ENCODE measurements at regions not wholly inside any gene's neighbourhood (a gene's known extent, or its start where the extent isn't known, plus 50 kb on each side); places are given as distances from the start of the nearest gene placed in this dataset.

DNA sequence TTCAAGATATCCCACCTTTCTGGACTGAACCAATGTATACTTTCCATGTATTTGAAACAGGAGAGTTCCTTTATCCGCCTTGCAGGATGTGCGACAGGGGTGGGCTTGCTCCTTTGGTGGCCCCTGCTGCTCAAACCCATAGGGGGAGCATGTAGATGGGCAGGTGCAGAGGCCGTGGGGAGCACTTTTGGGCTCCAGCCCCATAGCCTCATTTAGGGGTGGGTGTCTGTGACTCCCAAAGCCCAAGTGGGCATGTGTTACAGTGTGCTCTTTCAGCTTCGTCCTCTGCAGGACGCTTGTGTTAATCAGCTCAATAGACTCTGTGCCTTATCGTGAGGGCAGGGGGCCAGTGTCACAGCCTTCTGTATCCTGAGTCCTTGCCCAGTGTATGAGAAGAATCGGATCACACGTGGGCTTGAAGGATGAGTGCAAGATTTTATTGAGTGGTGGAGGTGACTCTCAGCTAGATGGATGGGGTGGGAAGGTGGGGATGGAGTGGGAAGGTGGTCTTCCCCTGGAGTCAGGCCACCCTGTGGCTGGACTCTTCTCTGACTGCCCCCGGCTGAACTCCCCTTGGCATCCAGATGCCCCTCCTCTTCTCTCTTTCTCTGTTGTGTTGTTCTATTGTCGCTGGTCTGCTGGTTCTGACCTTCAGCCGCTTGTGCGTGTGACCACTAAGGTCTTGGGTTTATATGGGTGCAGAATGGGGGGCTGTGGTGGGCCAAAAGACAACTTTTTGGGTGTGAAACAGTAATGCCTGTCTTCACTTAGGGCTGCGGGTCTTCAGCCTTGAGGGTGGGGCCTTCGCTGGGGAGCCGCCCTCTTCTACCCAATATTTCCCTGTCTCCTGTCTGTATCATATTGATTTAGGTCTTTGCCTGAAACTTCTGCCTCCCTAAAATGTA lies 262.2 kb downstream of the GLRX3 start:
- H3K27me3 ChIP-seq (ENCODE audit: control insufficient read depth, insufficient read depth, low read length), result no peaks in the 10 kb centered on the region
- ChIA-PET CTCF (no interaction called here), POLR2A (no interaction called here)
- TF ChIP-seq TCF7L2 (IDR thresholded peaks at IDR 0.05; ENCODE audit: low read depth, low read length) (no peak), POLR2AphosphoS5 (IDR thresholded peaks at IDR 0.05; ENCODE audit: low read depth, low read length) (no peak), SIN3A (IDR thresholded peaks at IDR 0.05; ENCODE audit: borderline replicate concordance, insufficient read depth, low read depth, low read length) (no peak)
- TF ChIP-seq, protein P1, sequence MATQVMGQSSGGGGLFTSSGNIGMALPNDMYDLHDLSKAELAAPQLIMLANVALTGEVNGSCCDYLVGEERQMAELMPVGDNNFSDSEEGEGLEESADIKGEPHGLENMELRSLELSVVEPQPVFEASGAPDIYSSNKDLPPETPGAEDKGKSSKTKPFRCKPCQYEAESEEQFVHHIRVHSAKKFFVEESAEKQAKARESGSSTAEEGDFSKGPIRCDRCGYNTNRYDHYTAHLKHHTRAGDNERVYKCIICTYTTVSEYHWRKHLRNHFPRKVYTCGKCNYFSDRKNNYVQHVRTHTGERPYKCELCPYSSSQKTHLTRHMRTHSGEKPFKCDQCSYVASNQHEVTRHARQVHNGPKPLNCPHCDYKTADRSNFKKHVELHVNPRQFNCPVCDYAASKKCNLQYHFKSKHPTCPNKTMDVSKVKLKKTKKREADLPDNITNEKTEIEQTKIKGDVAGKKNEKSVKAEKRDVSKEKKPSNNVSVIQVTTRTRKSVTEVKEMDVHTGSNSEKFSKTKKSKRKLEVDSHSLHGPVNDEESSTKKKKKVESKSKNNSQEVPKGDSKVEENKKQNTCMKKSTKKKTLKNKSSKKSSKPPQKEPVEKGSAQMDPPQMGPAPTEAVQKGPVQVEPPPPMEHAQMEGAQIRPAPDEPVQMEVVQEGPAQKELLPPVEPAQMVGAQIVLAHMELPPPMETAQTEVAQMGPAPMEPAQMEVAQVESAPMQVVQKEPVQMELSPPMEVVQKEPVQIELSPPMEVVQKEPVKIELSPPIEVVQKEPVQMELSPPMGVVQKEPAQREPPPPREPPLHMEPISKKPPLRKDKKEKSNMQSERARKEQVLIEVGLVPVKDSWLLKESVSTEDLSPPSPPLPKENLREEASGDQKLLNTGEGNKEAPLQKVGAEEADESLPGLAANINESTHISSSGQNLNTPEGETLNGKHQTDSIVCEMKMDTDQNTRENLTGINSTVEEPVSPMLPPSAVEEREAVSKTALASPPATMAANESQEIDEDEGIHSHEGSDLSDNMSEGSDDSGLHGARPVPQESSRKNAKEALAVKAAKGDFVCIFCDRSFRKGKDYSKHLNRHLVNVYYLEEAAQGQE (IDR thresholded peaks at IDR 0.05; ENCODE audit: insufficient read depth in 1 of 2, low read depth in 2 of 2, low read length in 1 of 2), result no peak
- TF ChIP-seq, protein P2, sequence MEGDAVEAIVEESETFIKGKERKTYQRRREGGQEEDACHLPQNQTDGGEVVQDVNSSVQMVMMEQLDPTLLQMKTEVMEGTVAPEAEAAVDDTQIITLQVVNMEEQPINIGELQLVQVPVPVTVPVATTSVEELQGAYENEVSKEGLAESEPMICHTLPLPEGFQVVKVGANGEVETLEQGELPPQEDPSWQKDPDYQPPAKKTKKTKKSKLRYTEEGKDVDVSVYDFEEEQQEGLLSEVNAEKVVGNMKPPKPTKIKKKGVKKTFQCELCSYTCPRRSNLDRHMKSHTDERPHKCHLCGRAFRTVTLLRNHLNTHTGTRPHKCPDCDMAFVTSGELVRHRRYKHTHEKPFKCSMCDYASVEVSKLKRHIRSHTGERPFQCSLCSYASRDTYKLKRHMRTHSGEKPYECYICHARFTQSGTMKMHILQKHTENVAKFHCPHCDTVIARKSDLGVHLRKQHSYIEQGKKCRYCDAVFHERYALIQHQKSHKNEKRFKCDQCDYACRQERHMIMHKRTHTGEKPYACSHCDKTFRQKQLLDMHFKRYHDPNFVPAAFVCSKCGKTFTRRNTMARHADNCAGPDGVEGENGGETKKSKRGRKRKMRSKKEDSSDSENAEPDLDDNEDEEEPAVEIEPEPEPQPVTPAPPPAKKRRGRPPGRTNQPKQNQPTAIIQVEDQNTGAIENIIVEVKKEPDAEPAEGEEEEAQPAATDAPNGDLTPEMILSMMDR (IDR thresholded peaks at IDR 0.05), result no peak
- H3K9me3 ChIP-seq (ENCODE audit: control insufficient read depth, insufficient read depth, low read depth, low read length), result no peaks in the 10 kb centered on the region; the same call in 1 of the 2 replicates
- H3K4me1 ChIP-seq (ENCODE audit: control insufficient read depth, insufficient read depth, low read length), result no peaks in the 10 kb centered on the region
- BruUV-seq (replicated peaks), result no TSS peak
- no peak overlapping the region for H3K4me3 ChIP-seq (ENCODE audit: low read depth in 2 of 2, low read length in 2 of 2)
- in situ Hi-C loops (cut with HindIII; ENCODE audit: low pct_unique_long_range_greater_than_20kb, low sequenced_read_pairs) (no loop called here), intact Hi-C loops (cut with micrococcal nuclease; ENCODE audit: unreplicated experiment) (no loop called here)
- no peak for ATAC-seq
- no peaks in the 10 kb centered on the region for H3K36me3 ChIP-seq (ENCODE audit: control insufficient read depth, insufficient read depth, low read length)
- no peak overlapping the region for H3K27ac ChIP-seq (ENCODE audit: low read length)
- no peak for DNase-seq (ENCODE audit: low read depth, low spot score)

DNA sequence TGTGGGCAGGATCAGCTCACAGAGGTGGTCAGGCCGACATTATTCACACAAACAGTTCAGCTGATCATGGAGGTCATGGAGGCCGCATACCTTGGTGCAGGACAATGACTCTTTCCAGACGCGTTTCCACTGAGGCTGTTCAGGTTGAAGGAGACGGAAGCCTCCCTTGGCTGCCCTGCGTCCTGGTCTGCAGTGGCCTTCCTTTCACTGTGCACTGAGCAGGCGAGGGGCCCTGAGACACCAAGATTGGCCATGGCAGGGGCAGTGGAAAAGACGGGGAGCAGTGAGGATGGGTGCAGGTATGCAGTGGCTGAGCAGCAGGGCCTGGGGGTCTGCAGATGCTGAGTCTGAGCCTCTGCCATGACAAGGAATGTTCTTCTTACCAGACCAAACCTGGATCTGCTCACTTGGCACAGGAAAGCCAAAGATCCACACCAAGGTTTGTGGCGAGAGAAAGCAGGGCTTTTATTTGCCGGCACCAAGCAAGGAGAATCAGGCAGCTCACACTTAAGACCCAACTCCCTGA lies 263.3 kb downstream of the GLRX3 start:
- no peaks in the 10 kb centered on the region; the same call in 1 of the 2 replicates for H3K9me3 ChIP-seq (ENCODE audit: control insufficient read depth, insufficient read depth, low read depth, low read length)
- BruUV-seq (replicated peaks), result no TSS peak
- in situ Hi-C loops (cut with HindIII; ENCODE audit: low pct_unique_long_range_greater_than_20kb, low sequenced_read_pairs), result no loop called here
- ChIA-PET POLR2A (no interaction called here), CTCF (no interaction called here)
- DNase-seq (ENCODE audit: low read depth, low spot score), result no peak
- H3K4me3 ChIP-seq (ENCODE audit: low read depth in 2 of 2, low read length in 2 of 2), result no peak overlapping the region
- intact Hi-C loops (cut with micrococcal nuclease; ENCODE audit: unreplicated experiment), result no loop called here
- no peak for ATAC-seq
- no peak for TF ChIP-seq SIN3A (IDR thresholded peaks at IDR 0.05; ENCODE audit: borderline replicate concordance, insufficient read depth, low read depth, low read length)
- TF ChIP-seq, protein P2 (IDR thresholded peaks at IDR 0.05), result no peak
- no peak for TF ChIP-seq TCF7L2 (IDR thresholded peaks at IDR 0.05; ENCODE audit: low read depth, low read length)
- TF ChIP-seq, protein P1 (IDR thresholded peaks at IDR 0.05; ENCODE audit: insufficient read depth in 1 of 2, low read depth in 2 of 2, low read length in 1 of 2), result no peak
- no peak for TF ChIP-seq POLR2AphosphoS5 (IDR thresholded peaks at IDR 0.05; ENCODE audit: low read depth, low read length)
- H3K36me3 ChIP-seq (ENCODE audit: control insufficient read depth, insufficient read depth, low read length), result no peaks in the 10 kb centered on the region
- H3K27me3 ChIP-seq (ENCODE audit: control insufficient read depth, insufficient read depth, low read length), result no peaks in the 10 kb centered on the region; the same call in 1 of the 2 replicates
- H3K4me1 ChIP-seq (ENCODE audit: control insufficient read depth, insufficient read depth, low read length), result no peaks in the 10 kb centered on the region
- H3K27ac ChIP-seq (ENCODE audit: low read length), result no peak overlapping the region
